Gastrocnemius medialis (tissue), 4 donors: ENCODE measurements at regions not wholly inside any gene's neighbourhood (a gene's known extent, or its start where the extent isn't known, plus 50 kb on each side); places are given as distances from the start of the nearest gene placed in this dataset.
"Not testable (repeated sequence)": the region's sequence is repeated elsewhere in the genome, so short reads cannot be mapped to it uniquely, and the experiment has no call there.

ENCODE experiments used
- ATAC-seq, 2 donors: fragments of 150-250 bp; one replicate each; pipeline ENCODE4 v1.9.1; 2016
- DNase-seq, 2 donors: peaks; one replicate each; pipeline ENCODE4 v3.0.0-alpha.2; 2019
- H3K27ac ChIP-seq, 4 donors: fragments of 200-600 bp; sonication (generic); 1 replicate in 1 of 4; 2 replicates in 3 of 4; pipeline ENCODE4 v1.5.1; 2016 to 2018; ENCODE audit warnings: mild to moderate bottlenecking in 2 of 4, moderate library complexity in 1 of 4
- H3K27me3 ChIP-seq, 3 donors: fragments of 200-600 bp; sonication (generic) in 2 of 3; 1 replicate in 1 of 3; 2 replicates in 2 of 3; pipeline versions ENCODE4 v1.5.1 to v1.6.0; 2016 to 2019; ENCODE audit warnings: mild to moderate bottlenecking in 1 of 3, moderate library complexity in 1 of 3
- H3K36me3 ChIP-seq, 2 donors: fragments of 200-600 bp; sonication (generic) in 1 of 2; one replicate each; pipeline ENCODE4 v1.5.1; 2017 to 2018
- H3K4me1 ChIP-seq, 2 donors: fragments of 200-600 bp; sonication (generic) in 1 of 2; one replicate each; pipeline ENCODE4 v1.5.1; 2016 to 2017; ENCODE audit warnings: mild to moderate bottlenecking in 2 of 2
- H3K4me3 ChIP-seq, 4 donors: fragments of 200-600 bp; sonication (generic) in 3 of 4; 1 replicate in 1 of 4; 2 replicates in 3 of 4; pipeline ENCODE4 v1.5.1; 2016 to 2019; ENCODE audit warnings: mild to moderate bottlenecking in 2 of 4
- H3K9me3 ChIP-seq, 3 donors: fragments of 200-600 bp; sonication (generic) in 2 of 3; 1 replicate in 1 of 3; 2 replicates in 2 of 3; pipeline ENCODE4 v1.5.1; 2016 to 2019
- CTCF ChIP-seq, 5 experiments: fragments of 450-650 bp in 3 of 5; fragments of 200-600 bp in 2 of 5; sonication (generic) in 2 of 5; IDR thresholded peaks in 4 of 5; conservative IDR thresholded peaks in 1 of 5; 1 replicate in 4 of 5; 2 replicates in 1 of 5; pipeline ENCODE4 v1.5.1; 2016 to 2019; ENCODE audit warnings: antibody characterized with exemption in 5 of 5, mild to moderate bottlenecking in 3 of 5, moderate library complexity in 3 of 5
- POLR2A ChIP-seq, 2 donors: fragments of 450-650 bp; IDR thresholded peaks; one replicate each; pipeline ENCODE4 v1.6.1; 2017; ENCODE audit warnings: antibody characterized with exemption in 2 of 2, mild to moderate bottlenecking in 2 of 2, moderate library complexity in 2 of 2
- in situ Hi-C, 4 donors: fragments of 200-750 bp; cut with MboI; loops; one replicate each; pipeline versions ENCODE4 v1.15.0 to v1.8.0; 2017; ENCODE audit warnings: low sequenced_read_pairs in 4 of 4
- intact Hi-C: fragments of 100-400 bp; cut with DNase I; formaldehyde crosslinking; loops from one replicate; pipeline ENCODE4 v1.15.1; 2023; ENCODE audit warnings: low total_unique reads

DNA sequence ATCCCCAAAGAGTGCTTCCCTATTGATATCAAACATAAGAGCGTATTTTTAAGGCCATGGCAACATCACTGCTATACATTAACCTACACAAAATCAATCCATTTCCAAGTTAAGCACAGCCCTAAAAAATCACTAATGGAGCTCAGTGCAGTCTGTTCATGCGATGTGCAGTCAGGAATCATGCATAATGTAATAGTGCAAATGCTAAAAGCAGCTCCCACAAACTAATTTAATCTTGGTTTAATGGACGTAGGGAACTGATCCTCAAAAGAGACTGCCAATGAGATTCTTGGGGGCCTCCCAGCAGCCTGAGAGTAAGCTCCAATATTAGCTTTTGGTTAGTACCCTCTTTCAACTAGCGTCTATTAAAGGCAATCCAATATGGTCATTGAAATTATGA lies 245.9 kb downstream of the TOX3 start:
- Histone ChIP-seq H3K4me1 (no peaks in the 10 kb centered on the region), H3K36me3 (no peaks in the 10 kb centered on the region), H3K27me3 (no peaks in the 10 kb centered on the region), H3K27ac (no peak overlapping the region), H3K9me3 (no peaks in the 10 kb centered on the region), H3K4me3 (no peak overlapping the region)
- no peak for ATAC-seq
- TF ChIP-seq POLR2A (IDR thresholded peaks at IDR 0.05) (no peak), CTCF (IDR thresholded peaks at IDR 0.05 in 4 of 5, conservative IDR thresholded peaks at IDR 0.05 in 1 of 5) (no peak)
- no peak for DNase-seq
- intact Hi-C loops (no loop called here), in situ Hi-C loops (no loop called here)

GRCh38 chr16:52298769-52299168 lies 248.2 kb downstream of the TOX3 start:
- in situ Hi-C loops (no loop called here), intact Hi-C loops (no loop called here)
- Histone ChIP-seq H3K4me1 (no peaks in the 10 kb centered on the region), H3K36me3 (no peaks in the 10 kb centered on the region), H3K9me3 (no peaks in the 10 kb centered on the region), H3K27me3 (no peaks in the 10 kb centered on the region), H3K4me3 (no peak overlapping the region), H3K27ac (no peak overlapping the region)
- TF ChIP-seq POLR2A (IDR thresholded peaks at IDR 0.05) (no peak), CTCF (IDR thresholded peaks at IDR 0.05 in 4 of 5, conservative IDR thresholded peaks at IDR 0.05 in 1 of 5) (no peak)
- ATAC-seq (no peak), DNase-seq (no peak)

DNA sequence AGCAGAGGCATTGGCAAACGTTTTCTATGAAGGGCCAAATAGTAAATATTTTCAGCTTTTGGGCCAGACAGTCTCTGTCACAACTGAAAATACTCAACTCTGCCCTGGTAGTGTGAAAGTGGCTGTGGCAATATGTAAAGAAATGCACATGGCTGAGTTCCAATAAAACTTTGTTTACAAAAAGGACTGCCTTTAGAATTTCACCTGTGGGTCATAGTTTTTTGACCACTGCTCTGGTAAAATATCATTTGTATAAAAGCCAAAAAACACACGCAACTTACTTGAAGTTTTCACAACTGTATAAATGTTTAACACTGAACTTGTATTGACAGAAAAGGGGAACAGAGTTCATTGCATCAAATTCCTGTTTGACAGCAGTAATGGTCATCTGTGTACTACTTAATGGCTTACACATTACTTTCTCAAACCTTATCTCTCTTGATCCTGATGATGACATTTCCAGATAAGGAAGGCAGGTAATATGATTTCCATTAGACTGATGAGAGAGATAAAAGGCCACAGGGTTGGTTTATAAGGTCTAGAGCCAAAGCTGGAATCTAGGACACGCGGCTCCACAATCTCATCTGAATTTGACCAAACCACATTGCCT lies 250.1 kb downstream of the TOX3 start:
- intact Hi-C loops = not testable (repeated sequence)

DNA sequence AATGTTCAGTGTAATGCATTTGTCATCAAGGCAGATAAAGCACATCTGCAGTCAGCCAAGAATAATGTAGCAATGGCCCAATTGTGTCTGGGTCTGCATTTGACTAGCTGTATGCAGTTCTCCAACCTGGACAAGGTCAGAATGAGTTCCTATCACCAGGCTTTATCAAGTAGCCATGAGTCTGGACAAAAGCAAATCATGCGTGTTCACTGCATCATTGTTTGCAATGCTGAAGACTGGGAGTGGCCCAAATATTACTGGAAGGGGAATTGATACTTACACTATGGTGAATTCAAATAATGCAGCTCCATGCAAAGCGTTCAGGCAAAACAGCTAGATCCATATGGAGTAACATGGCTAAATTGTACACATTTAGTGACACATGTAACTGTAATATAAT lies 250.9 kb downstream of the TOX3 start:
- no peak overlapping the region for H3K27ac ChIP-seq
- H3K4me1 ChIP-seq = no peaks in the 10 kb centered on the region
- in situ Hi-C loops (no loop called here), intact Hi-C loops (no loop called here)
- no peak for DNase-seq
- H3K4me3 ChIP-seq = no peak overlapping the region
- no peaks in the 10 kb centered on the region for H3K36me3 ChIP-seq
- H3K9me3 ChIP-seq = no peaks in the 10 kb centered on the region
- no peak for TF ChIP-seq CTCF (IDR thresholded peaks at IDR 0.05 in 4 of 5, conservative IDR thresholded peaks at IDR 0.05 in 1 of 5)
- TF ChIP-seq POLR2A (IDR thresholded peaks at IDR 0.05) = no peak
- H3K27me3 ChIP-seq = no peaks in the 10 kb centered on the region
- no peak for ATAC-seq

More for the DNA sequence above, 250.1 kb downstream of the TOX3 start:
- H3K4me3 ChIP-seq, H3K36me3 ChIP-seq, H3K9me3 ChIP-seq, ATAC-seq, DNase-seq, H3K27me3 ChIP-seq, H3K27ac ChIP-seq, H3K4me1 ChIP-seq, in situ Hi-C loops: not testable (repeated sequence)

DNA sequence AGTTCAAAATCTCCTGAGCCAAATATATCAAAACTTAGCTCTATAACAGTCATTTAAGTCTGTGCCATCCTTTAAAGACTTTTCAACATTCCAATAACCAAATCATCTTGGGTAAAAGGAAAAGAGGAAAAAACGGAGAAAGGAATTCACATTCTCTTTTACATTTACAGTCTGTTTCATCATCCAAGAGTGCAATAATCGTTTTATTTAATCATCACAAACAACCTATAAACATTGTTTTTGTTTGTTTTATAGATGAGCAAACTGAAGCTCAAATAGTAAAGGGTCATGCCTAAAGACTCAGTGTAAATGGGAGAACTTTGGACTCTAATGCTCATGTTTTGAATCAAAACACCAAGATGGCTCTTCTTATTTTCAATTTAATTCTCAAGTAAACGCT lies 252.3 kb downstream of the TOX3 start:
- intact Hi-C loops = no loop called here
- H3K36me3 ChIP-seq = no peaks in the 10 kb centered on the region
- in situ Hi-C loops = no loop called here
- H3K9me3 ChIP-seq = no peaks in the 10 kb centered on the region
- H3K27ac ChIP-seq = no peak overlapping the region
- TF ChIP-seq POLR2A (IDR thresholded peaks at IDR 0.05) (no peak), CTCF (IDR thresholded peaks at IDR 0.05 in 4 of 5, conservative IDR thresholded peaks at IDR 0.05 in 1 of 5) (no peak)
- DNase-seq = no peak
- no peak overlapping the region for H3K4me3 ChIP-seq
- no peak for ATAC-seq
- H3K27me3 ChIP-seq = no peaks in the 10 kb centered on the region
- no peaks in the 10 kb centered on the region for H3K4me1 ChIP-seq
